ENCODE measurements at regions not wholly inside any gene's neighbourhood (a gene's known extent, or its start where the extent isn't known, plus 50 kb on each side); places are given as distances from the start of the nearest gene placed in this dataset.

DNA sequence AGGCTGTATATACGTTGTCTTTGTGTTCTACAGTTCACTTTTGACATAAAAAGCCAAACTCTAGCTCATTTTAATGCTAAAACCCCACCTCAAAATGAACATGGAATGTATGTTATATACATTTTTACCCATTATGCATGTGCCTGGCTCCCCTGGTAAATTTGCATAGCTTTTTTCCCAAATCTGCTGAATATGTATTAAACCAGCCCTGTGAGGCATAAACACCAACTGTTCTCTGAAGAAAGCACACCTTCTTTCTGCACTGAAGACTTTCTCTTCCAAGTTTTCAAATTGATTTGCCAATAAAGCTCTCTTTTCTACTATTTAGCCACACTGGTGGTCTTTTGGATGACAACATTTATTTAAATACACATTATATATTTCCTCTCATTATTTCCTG lies 549.4 kb downstream of the TRIB2 start:
- no peak for TF ChIP-seq POLR2A (IDR thresholded peaks at IDR 0.05)
- TF ChIP-seq, protein P1, sequence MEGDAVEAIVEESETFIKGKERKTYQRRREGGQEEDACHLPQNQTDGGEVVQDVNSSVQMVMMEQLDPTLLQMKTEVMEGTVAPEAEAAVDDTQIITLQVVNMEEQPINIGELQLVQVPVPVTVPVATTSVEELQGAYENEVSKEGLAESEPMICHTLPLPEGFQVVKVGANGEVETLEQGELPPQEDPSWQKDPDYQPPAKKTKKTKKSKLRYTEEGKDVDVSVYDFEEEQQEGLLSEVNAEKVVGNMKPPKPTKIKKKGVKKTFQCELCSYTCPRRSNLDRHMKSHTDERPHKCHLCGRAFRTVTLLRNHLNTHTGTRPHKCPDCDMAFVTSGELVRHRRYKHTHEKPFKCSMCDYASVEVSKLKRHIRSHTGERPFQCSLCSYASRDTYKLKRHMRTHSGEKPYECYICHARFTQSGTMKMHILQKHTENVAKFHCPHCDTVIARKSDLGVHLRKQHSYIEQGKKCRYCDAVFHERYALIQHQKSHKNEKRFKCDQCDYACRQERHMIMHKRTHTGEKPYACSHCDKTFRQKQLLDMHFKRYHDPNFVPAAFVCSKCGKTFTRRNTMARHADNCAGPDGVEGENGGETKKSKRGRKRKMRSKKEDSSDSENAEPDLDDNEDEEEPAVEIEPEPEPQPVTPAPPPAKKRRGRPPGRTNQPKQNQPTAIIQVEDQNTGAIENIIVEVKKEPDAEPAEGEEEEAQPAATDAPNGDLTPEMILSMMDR (IDR thresholded peaks at IDR 0.05): no peak

All from suprapubic skin (tissue), 3 donors.